ENCODE measurements at regions not wholly inside any gene's neighbourhood (a gene's known extent, or its start where the extent isn't known, plus 50 kb on each side); places are given as distances from the start of the nearest gene placed in this dataset.

- DNase-seq, result peak; percentile 14
- peak; percentile 63 for TF ChIP-seq CTCF (IDR thresholded peaks at IDR 0.05; ENCODE audit: low read depth, low read length)
- no peaks in the 10 kb centered on the region; the same call in 1 of the 2 replicates for H3K4me1 ChIP-seq
- no peaks in the 10 kb centered on the region for H3K36me3 ChIP-seq
- H3K27me3 ChIP-seq, result no peaks in the 10 kb centered on the region
- no peak overlapping the region for H3K4me3 ChIP-seq (ENCODE audit: low read depth, low read length)
- H3K9me3 ChIP-seq, result no peaks in the 10 kb centered on the region
These were observed 1004.1 kb upstream of the PCDH9 start for GRCh38 chr13:68234274-68234673.

GRCh38 chr13:68232351-68233130 lies 1002.4 kb upstream of the PCDH9 start:
- no peak for TF ChIP-seq CTCF (IDR thresholded peaks at IDR 0.05; ENCODE audit: low read depth, low read length)
- H3K4me1 ChIP-seq, result no peaks in the 10 kb centered on the region; the same call in 1 of the 2 replicates
- no peaks in the 10 kb centered on the region for H3K27me3 ChIP-seq
- H3K36me3 ChIP-seq, result no peaks in the 10 kb centered on the region
- DNase-seq, result no peak
- no peaks in the 10 kb centered on the region for H3K9me3 ChIP-seq
- H3K4me3 ChIP-seq (ENCODE audit: low read depth, low read length), result no peak overlapping the region

GRCh38 chr13:68214691-68215415 lies 984.7 kb upstream of the PCDH9 start:
- no peak for DNase-seq
- no peak for TF ChIP-seq CTCF (IDR thresholded peaks at IDR 0.05; ENCODE audit: low read depth, low read length)
- no peaks in the 10 kb centered on the region; the same call in 1 of the 2 replicates for H3K4me1 ChIP-seq
- H3K9me3 ChIP-seq, result no peaks in the 10 kb centered on the region
- H3K36me3 ChIP-seq, result no peaks in the 10 kb centered on the region
- H3K4me3 ChIP-seq (ENCODE audit: low read depth, low read length), result no peak overlapping the region
- H3K27me3 ChIP-seq, result no peaks in the 10 kb centered on the region

GRCh38 chr13:68199271-68199670 lies 969.1 kb upstream of the PCDH9 start:
- Histone ChIP-seq H3K27me3 (no peaks in the 10 kb centered on the region), H3K36me3 (no peaks in the 10 kb centered on the region), H3K9me3 (no peaks in the 10 kb centered on the region), H3K4me1 (no peaks in the 10 kb centered on the region), H3K4me3 (ENCODE audit: low read depth, low read length) (no peak overlapping the region)
- no peak for TF ChIP-seq CTCF (IDR thresholded peaks at IDR 0.05; ENCODE audit: low read depth, low read length)
- no peak for DNase-seq

GRCh38 chr13:68190818-68191217 lies 960.7 kb upstream of the PCDH9 start:
- DNase-seq, result no peak
- H3K9me3 ChIP-seq, result no peaks in the 10 kb centered on the region
- peaks cover 5% of the 10 kb centered on the region for H3K4me1 ChIP-seq
- no peaks in the 10 kb centered on the region for H3K27me3 ChIP-seq
- no peak for TF ChIP-seq CTCF (IDR thresholded peaks at IDR 0.05; ENCODE audit: low read depth, low read length)
- H3K4me3 ChIP-seq (ENCODE audit: low read depth, low read length), result no peak overlapping the region
- no peaks in the 10 kb centered on the region for H3K36me3 ChIP-seq
